Panc1 (cell line): ENCODE measurements at regions not wholly inside any gene's neighbourhood (a gene's known extent, or its start where the extent isn't known, plus 50 kb on each side); places are given as distances from the start of the nearest gene placed in this dataset.

Experiments
- ATAC-seq: fragments of 200-7000 bp; cut with Tn5 transposase; 2 replicates; pipeline ENCODE4 v1.9.1; 2020; ENCODE audit warnings: mild to moderate bottlenecking, moderate library complexity
- BruUV-seq: library from RNA; stranded (reverse); fragments of 400-500 nt; replicated peaks from 2 replicates; lab custom pipeline; 2021; lab: Mats Ljungman, UMichigan
- CTCF ChIA-PET: fragments of 300-600 bp; sonication (Branson Sonifier 250); formaldehyde crosslinking; loops from one replicate; lab custom pipeline; 2022; ENCODE audit warnings: antibody characterized with exemption; lab: Charles Lee
- POLR2A ChIA-PET: fragments of 300-600 bp; sonication (Branson Sonifier 250); formaldehyde crosslinking; loops from one replicate; lab custom pipeline; 2022; ENCODE audit warnings: antibody characterized with exemption; lab: Charles Lee
- DNase-seq: peaks from one replicate; pipeline ENCODE4 v3.0.0-alpha.2; 2010; ENCODE audit warnings: low read depth, low spot score
- H3K27ac ChIP-seq: 2 replicates; pipeline ENCODE4 v1.5.1; 2011; ENCODE audit warnings: mild to moderate bottlenecking, low read length, inconsistent platforms
- H3K27me3 ChIP-seq: fragments of 200-500 bp; sonication (Bioruptor generic); 2 replicates; pipeline ENCODE4 v1.6.0; 2014; ENCODE audit warnings: low read length, inconsistent platforms; ENCODE audit not compliant: control insufficient read depth, insufficient read depth
- H3K36me3 ChIP-seq: fragments of 200-500 bp; sonication (Bioruptor generic); 2 replicates; pipeline ENCODE4 v1.5.1; 2014; ENCODE audit warnings: inconsistent platforms, mild to moderate bottlenecking, low read length, moderate library complexity; ENCODE audit not compliant: control insufficient read depth, insufficient read depth
- H3K4me1 ChIP-seq: 2 replicates; pipeline ENCODE4 v1.5.1; 2011; ENCODE audit warnings: inconsistent platforms, mild to moderate bottlenecking, low read length, moderate library complexity; ENCODE audit not compliant: control insufficient read depth, insufficient read depth
- H3K4me3 ChIP-seq, 2 experiments: 2 replicates each; pipeline ENCODE4 v1.5.1; 2011 to 2012; ENCODE audit warnings: low read depth in 2 of 2, low read length in 2 of 2, mild to moderate bottlenecking in 2 of 2, inconsistent platforms in 1 of 2, moderate library complexity in 1 of 2
- H3K9me3 ChIP-seq: fragments of 200-500 bp; sonication (Bioruptor generic); 2 replicates; pipeline ENCODE4 v1.5.1; 2014; ENCODE audit warnings: low read depth, mild to moderate bottlenecking, inconsistent platforms, low read length, moderate library complexity; ENCODE audit not compliant: control insufficient read depth, insufficient read depth
- CTCF ChIP-seq: fragments of 450-650 bp; IDR thresholded peaks from 2 replicates; pipeline ENCODE4 v1.5.1; 2017; ENCODE audit warnings: mild to moderate bottlenecking
- POLR2AphosphoS5 ChIP-seq: IDR thresholded peaks from 2 replicates; pipeline ENCODE4 v1.6.1; 2012; ENCODE audit warnings: mild to moderate bottlenecking, low read depth, low read length, moderate library complexity
- REST ChIP-seq, 2 experiments: IDR thresholded peaks; 2 replicates each; pipeline ENCODE4 v1.6.1; 2011 to 2012; ENCODE audit warnings: low read depth in 2 of 2, control low read depth in 1 of 2, low read length in 1 of 2, mild to moderate bottlenecking in 1 of 2, moderate library complexity in 1 of 2; ENCODE audit not compliant: insufficient read depth in 1 of 2
- SIN3A ChIP-seq: IDR thresholded peaks from 2 replicates; pipeline ENCODE4 v1.6.1; 2012; ENCODE audit warnings: low read depth, mild to moderate bottlenecking, low read length, moderate library complexity, borderline replicate concordance; ENCODE audit not compliant: insufficient read depth
- TCF7L2 ChIP-seq: IDR thresholded peaks from 2 replicates; pipeline ENCODE4 v1.6.1; 2011; ENCODE audit warnings: mild to moderate bottlenecking, low read depth, low read length, inconsistent platforms
- in situ Hi-C: cut with HindIII; loops from 2 replicates; pipeline ENCODE4 v1.10.0; 2016; ENCODE audit warnings: low sequenced_read_pairs, low pct_unique_long_range_greater_than_20kb
- intact Hi-C: fragments of 100-400 bp; cut with micrococcal nuclease; formaldehyde crosslinking; loops from one replicate; pipeline ENCODE4 v1.10.0; 2022; ENCODE audit not compliant: unreplicated experiment

- ChIA-PET POLR2A (no interaction called here), CTCF (no interaction called here)
- in situ Hi-C loops, result no loop called here
- no peaks in the 10 kb centered on the region for H3K9me3 ChIP-seq
- H3K27me3 ChIP-seq, result no peaks in the 10 kb centered on the region
- intact Hi-C loops, result no loop called here
- no TSS peak for BruUV-seq
- H3K4me1 ChIP-seq, result no peaks in the 10 kb centered on the region
- TF ChIP-seq CTCF (no peak), REST (IDR thresholded peaks at IDR 0.05; ENCODE audit: insufficient read depth in 1 of 2, low read depth in 2 of 2, low read length in 1 of 2) (no peak), SIN3A (no peak), POLR2AphosphoS5 (no peak), TCF7L2 (no peak)
- ATAC-seq (no peak), DNase-seq (no peak)
- no peak overlapping the region for H3K4me3 ChIP-seq
- no peaks in the 10 kb centered on the region for H3K36me3 ChIP-seq
- no peak overlapping the region for H3K27ac ChIP-seq
These were observed 82.4 kb downstream of the OXSM start for GRCh38 chr3:25872200-25872877.

GRCh38 chr3:25883492-25883891, 93.6 kb downstream of the OXSM start:
- no peaks in the 10 kb centered on the region for H3K36me3 ChIP-seq
- intact Hi-C loops, result no loop called here
- H3K27ac ChIP-seq, result no peak overlapping the region
- H3K4me3 ChIP-seq, result no peak overlapping the region
- no peaks in the 10 kb centered on the region for H3K27me3 ChIP-seq
- TF ChIP-seq POLR2AphosphoS5, result no peak
- TF ChIP-seq SIN3A, result no peak
- in situ Hi-C loops, result no loop called here
- ChIA-PET CTCF (no interaction called here), POLR2A (interaction anchor here (0.6 kb wide), 1 partner anchor 597 kb away, joined by 3 read pairs; no protein-coding TSS in a partner anchor)
- DNase-seq, result no peak
- no peaks in the 10 kb centered on the region for H3K9me3 ChIP-seq
- no TSS peak for BruUV-seq
- no peaks in the 10 kb centered on the region for H3K4me1 ChIP-seq
- no peak for ATAC-seq

- POLR2A ChIA-PET, result no interaction called here
- DNase-seq (no peak), ATAC-seq (no peak)
- Histone ChIP-seq H3K36me3 (no peaks in the 10 kb centered on the region), H3K9me3 (no peaks in the 10 kb centered on the region), H3K27ac (no peak overlapping the region), H3K27me3 (no peaks in the 10 kb centered on the region), H3K4me3 (no peak overlapping the region), H3K4me1 (no peaks in the 10 kb centered on the region)
- CTCF ChIA-PET, result no interaction called here
- no peak for TF ChIP-seq POLR2AphosphoS5
- no peak for TF ChIP-seq TCF7L2
- in situ Hi-C loops (no loop called here), intact Hi-C loops (no loop called here)
- no TSS peak for BruUV-seq
These were observed 95.1 kb downstream of the OXSM start for GRCh38 chr3:25884981-25885380.
